SK-N-SH treated with all-trans-retinoic acid at 6 μM for 48 hours (cell line): ENCODE measurements at regions not wholly inside any gene's neighbourhood (a gene's known extent, or its start where the extent isn't known, plus 50 kb on each side); places are given as distances from the start of the nearest gene placed in this dataset.
"Not testable (repeated sequence)": the region's sequence is repeated elsewhere in the genome, so short reads cannot be mapped to it uniquely, and the experiment has no call there.

Source experiments
- ATAC-seq: fragments of 200-7000 bp; cut with Tn5 transposase; 3 replicates; pipeline ENCODE4 v1.9.1; 2020; ENCODE audit warnings: mild to moderate bottlenecking, moderate library complexity
- ARNTL ChIP-seq: fragments of 450-650 bp; formaldehyde crosslinking; IDR thresholded peaks from 2 replicates; pipeline ENCODE4 v1.5.0; 2020; ENCODE audit warnings: low read depth, mild to moderate bottlenecking, moderate library complexity, borderline replicate concordance
- BACH2 ChIP-seq: fragments of 250-450 bp; sonication (Bioruptor Pico); IDR thresholded peaks from 2 replicates; pipeline ENCODE4 v1.9.0; 2021; ENCODE audit warnings: mild to moderate bottlenecking, borderline replicate concordance
- CSDC2 ChIP-seq: fragments of 250-450 bp; sonication (Bioruptor Pico); IDR thresholded peaks from 2 replicates; pipeline ENCODE4 v1.5.0; 2020; ENCODE audit warnings: mild to moderate bottlenecking, moderate library complexity
- ESRRG ChIP-seq: fragments of 250-450 bp; sonication (Bioruptor Pico); IDR thresholded peaks from 2 replicates; pipeline ENCODE4 v1.6.1; 2021; ENCODE audit warnings: mild to moderate bottlenecking
- GLIS3 ChIP-seq: fragments of 250-450 bp; sonication (Bioruptor Pico); IDR thresholded peaks from 2 replicates; pipeline ENCODE4 v1.5.0; 2020; ENCODE audit warnings: mild to moderate bottlenecking, moderate library complexity
- ISL1 ChIP-seq: fragments of 250-450 bp; sonication (Bioruptor Pico); IDR thresholded peaks from 2 replicates; pipeline ENCODE4 v2.1.2; 2022; ENCODE audit warnings: mild to moderate bottlenecking, moderate library complexity
- OSR1 ChIP-seq: fragments of 250-450 bp; sonication (Bioruptor Pico); IDR thresholded peaks from 2 replicates; pipeline ENCODE4 v1.8.0; 2022; ENCODE audit warnings: moderate library complexity, mild to moderate bottlenecking, inconsistent platforms
- SNAI2 ChIP-seq: fragments of 250-450 bp; sonication (Bioruptor Pico); IDR thresholded peaks from 2 replicates; pipeline ENCODE4 v1.5.0; 2020; ENCODE audit warnings: mild to moderate bottlenecking, moderate library complexity
- TCF4 ChIP-seq: fragments of 250-450 bp; sonication (Bioruptor Pico); IDR thresholded peaks from 2 replicates; pipeline ENCODE4 v1.8.0; 2021; ENCODE audit warnings: mild to moderate bottlenecking, moderate library complexity, borderline replicate concordance
- TOX ChIP-seq: fragments of 250-450 bp; sonication (Bioruptor Pico); IDR thresholded peaks from 2 replicates; pipeline ENCODE4 v1.8.0; 2021; ENCODE audit warnings: mild to moderate bottlenecking, moderate library complexity, borderline replicate concordance
- ZFP3 ChIP-seq: fragments of 250-450 bp; sonication (Bioruptor Pico); IDR thresholded peaks from 2 replicates; pipeline ENCODE4 v1.5.0; 2020; ENCODE audit warnings: mild to moderate bottlenecking, moderate library complexity
- ZFP30 ChIP-seq: fragments of 450-650 bp; formaldehyde crosslinking; IDR thresholded peaks from 2 replicates; pipeline ENCODE4 v1.5.0; 2022; ENCODE audit warnings: mild to moderate bottlenecking, moderate library complexity
- ZNF565 ChIP-seq: fragments of 450-650 bp; formaldehyde crosslinking; conservative IDR thresholded peaks from 2 replicates; pipeline ENCODE4 v1.5.0; 2020; ENCODE audit warnings: low read depth, mild to moderate bottlenecking, moderate library complexity
- ZNF70 ChIP-seq: fragments of 450-650 bp; formaldehyde crosslinking; IDR thresholded peaks from 2 replicates; pipeline ENCODE4 v1.5.0; 2020; ENCODE audit warnings: mild to moderate bottlenecking, moderate library complexity
- ZNF8 ChIP-seq: fragments of 450-650 bp; formaldehyde crosslinking; IDR thresholded peaks from 2 replicates; pipeline ENCODE4 v1.5.0; 2020; ENCODE audit warnings: mild to moderate bottlenecking, moderate library complexity
- TF ChIP-seq, protein P1 (sequence below): fragments of 250-450 bp; sonication (Bioruptor Pico); IDR thresholded peaks from 2 replicates; pipeline ENCODE4 v1.8.0; 2020; ENCODE audit warnings: mild to moderate bottlenecking, moderate library complexity, borderline replicate concordance
- TF ChIP-seq, protein P2 (sequence below): fragments of 250-450 bp; sonication (Bioruptor Pico); IDR thresholded peaks from 2 replicates; pipeline ENCODE4 v1.5.1; 2020; ENCODE audit warnings: low read depth, mild to moderate bottlenecking, moderate library complexity
- TF ChIP-seq, protein P3 (sequence below): fragments of 250-450 bp; sonication (Bioruptor Pico); IDR thresholded peaks from 2 replicates; pipeline ENCODE4 v1.5.0; 2020; ENCODE audit warnings: mild to moderate bottlenecking, moderate library complexity

DNA sequence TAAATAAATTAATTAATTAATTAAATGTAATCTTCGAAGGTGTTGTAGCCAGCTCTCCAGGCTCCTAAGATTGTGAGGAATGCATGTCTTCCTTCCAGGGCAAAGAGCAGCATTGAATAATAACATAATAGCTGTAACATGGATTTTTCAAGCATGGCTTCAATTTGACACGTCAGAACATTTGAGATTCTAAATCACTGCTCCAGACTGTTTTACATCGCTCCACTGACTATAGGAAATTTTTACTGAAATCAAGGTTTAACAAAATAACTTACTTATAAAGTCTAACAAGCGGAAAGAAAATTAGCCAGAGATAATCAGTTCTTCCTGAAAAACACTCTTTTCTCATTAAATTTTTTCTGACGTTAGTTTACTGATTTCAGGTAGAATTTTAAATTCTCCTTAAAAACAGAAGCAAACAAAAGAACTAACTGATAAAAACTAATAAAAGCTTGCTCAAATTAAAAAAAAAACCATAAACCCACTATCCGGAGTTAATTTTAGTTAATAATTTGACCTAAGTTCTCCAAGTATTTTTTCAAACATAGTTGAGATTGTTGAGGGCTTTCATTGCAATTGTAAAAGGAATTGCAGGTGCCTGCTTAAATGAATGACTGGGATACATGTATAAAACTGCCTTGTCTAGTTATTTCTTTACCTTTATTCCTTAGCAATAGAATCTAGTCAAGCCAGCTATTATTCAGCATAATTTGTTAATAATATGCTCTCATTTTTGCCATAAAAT is 51.2 kb upstream of the SGCE start:
- TF ChIP-seq ISL1 (no peak), CSDC2 (CRISPR knock-in tag) (no peak), BACH2 (CRISPR knock-in tag) (no peak), ESRRG (CRISPR knock-in tag) (no peak), ZNF565 (CRISPR knock-in tag) (no peak), OSR1 (no peak), GLIS3 (CRISPR knock-in tag) (no peak), ZFP30 (no peak)
- TF ChIP-seq, protein P1, sequence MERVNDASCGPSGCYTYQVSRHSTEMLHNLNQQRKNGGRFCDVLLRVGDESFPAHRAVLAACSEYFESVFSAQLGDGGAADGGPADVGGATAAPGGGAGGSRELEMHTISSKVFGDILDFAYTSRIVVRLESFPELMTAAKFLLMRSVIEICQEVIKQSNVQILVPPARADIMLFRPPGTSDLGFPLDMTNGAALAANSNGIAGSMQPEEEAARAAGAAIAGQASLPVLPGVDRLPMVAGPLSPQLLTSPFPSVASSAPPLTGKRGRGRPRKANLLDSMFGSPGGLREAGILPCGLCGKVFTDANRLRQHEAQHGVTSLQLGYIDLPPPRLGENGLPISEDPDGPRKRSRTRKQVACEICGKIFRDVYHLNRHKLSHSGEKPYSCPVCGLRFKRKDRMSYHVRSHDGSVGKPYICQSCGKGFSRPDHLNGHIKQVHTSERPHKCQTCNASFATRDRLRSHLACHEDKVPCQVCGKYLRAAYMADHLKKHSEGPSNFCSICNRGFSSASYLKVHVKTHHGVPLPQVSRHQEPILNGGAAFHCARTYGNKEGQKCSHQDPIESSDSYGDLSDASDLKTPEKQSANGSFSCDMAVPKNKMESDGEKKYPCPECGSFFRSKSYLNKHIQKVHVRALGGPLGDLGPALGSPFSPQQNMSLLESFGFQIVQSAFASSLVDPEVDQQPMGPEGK (CRISPR knock-in tag), result no peak
- TF ChIP-seq, protein P2, sequence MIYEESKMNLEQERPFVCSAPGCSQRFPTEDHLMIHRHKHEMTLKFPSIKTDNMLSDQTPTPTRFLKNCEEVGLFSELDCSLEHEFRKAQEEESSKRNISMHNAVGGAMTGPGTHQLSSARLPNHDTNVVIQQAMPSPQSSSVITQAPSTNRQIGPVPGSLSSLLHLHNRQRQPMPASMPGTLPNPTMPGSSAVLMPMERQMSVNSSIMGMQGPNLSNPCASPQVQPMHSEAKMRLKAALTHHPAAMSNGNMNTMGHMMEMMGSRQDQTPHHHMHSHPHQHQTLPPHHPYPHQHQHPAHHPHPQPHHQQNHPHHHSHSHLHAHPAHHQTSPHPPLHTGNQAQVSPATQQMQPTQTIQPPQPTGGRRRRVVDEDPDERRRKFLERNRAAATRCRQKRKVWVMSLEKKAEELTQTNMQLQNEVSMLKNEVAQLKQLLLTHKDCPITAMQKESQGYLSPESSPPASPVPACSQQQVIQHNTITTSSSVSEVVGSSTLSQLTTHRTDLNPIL (CRISPR knock-in tag), result no peak
- TF ChIP-seq, protein P3, sequence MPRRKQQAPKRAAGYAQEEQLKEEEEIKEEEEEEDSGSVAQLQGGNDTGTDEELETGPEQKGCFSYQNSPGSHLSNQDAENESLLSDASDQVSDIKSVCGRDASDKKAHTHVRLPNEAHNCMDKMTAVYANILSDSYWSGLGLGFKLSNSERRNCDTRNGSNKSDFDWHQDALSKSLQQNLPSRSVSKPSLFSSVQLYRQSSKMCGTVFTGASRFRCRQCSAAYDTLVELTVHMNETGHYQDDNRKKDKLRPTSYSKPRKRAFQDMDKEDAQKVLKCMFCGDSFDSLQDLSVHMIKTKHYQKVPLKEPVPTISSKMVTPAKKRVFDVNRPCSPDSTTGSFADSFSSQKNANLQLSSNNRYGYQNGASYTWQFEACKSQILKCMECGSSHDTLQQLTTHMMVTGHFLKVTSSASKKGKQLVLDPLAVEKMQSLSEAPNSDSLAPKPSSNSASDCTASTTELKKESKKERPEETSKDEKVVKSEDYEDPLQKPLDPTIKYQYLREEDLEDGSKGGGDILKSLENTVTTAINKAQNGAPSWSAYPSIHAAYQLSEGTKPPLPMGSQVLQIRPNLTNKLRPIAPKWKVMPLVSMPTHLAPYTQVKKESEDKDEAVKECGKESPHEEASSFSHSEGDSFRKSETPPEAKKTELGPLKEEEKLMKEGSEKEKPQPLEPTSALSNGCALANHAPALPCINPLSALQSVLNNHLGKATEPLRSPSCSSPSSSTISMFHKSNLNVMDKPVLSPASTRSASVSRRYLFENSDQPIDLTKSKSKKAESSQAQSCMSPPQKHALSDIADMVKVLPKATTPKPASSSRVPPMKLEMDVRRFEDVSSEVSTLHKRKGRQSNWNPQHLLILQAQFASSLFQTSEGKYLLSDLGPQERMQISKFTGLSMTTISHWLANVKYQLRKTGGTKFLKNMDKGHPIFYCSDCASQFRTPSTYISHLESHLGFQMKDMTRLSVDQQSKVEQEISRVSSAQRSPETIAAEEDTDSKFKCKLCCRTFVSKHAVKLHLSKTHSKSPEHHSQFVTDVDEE (CRISPR knock-in tag), result no peak
- no peak for ATAC-seq

DNA sequence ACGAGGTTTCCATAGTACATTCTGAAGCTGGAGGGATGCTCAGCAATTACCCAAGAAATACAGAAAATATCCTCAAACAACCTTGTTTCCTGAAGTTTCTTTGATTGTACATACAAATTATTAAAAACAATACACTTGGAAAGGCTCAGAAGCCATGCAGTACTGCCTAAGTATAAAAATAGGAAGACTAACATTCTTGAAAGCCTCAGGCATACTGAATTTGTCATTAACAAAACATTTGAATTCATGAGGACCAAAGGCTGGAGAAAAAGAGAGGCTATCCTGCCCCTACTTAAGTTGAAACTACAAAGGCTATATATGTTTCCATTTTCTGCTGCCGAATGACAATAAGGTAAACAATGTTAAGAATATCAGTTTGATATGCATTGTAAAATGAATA is 54.3 kb upstream of the SGCE start:
- TF ChIP-seq SNAI2 (CRISPR knock-in tag), result no peak
- no peak for ATAC-seq

DNA sequence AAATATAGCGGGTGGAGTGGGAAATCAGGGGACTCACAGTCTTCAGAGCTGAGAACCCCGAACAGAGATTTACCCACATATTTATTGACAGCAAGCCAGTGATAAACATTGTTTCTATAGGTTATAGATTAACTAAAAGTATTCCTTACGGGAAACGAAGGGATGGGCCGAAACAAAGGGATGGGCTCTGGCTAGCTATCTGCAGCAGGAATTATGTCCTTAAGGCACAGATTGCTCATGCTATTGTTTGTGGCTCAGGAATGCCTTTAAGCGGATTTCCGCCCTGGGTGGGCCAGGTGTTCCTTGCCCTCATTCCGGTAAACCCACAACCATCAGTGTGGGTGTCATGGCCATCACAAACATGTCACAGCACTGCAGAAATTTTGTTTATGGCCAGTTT is 66.4 kb upstream of the SGCE start:
- not testable (repeated sequence) for ATAC-seq

DNA sequence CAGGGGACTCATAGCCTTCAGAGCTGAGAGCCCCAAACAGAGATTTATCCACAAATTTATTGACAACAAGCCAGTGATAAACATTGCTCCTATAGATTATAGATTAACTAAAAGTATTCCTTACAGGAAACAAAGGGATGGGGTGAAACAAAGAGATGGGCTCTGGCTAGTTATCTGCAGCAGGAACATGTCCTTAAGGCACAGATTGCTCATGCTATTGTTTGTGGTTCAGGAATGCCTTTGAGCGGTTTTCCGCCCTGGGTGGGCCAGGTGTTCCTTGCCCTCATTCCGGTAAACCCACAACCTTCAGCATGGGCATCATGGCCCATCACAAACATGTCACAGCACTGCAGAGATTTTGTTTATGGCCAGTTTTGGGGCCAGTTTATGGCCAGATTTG is 73.0 kb upstream of the SGCE start:
- not testable (repeated sequence) for ATAC-seq

DNA sequence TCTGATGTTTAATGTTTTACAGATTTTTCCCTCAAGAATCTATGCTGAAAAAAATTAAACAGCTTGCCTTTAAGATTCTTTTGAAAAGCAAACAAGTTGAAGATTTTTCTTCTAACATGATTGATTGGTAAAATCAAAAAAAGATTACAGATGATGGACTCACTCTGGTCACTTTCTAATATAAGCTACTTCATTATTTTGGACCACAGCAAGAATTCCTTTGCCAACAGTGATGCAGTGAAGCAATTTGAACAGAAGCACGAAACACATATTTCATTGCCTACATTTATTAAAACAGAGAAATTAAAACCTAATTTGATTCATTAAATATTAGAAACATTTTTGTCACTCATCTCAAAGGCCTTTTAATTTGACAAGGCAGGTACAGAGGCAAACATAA is 82.1 kb upstream of the SGCE start:
- ATAC-seq, result no peak
- TF ChIP-seq ZNF8 (no peak), ARNTL (CRISPR knock-in tag) (no peak), ZFP3 (CRISPR knock-in tag) (no peak), TOX (CRISPR knock-in tag) (no peak), ZNF565 (CRISPR knock-in tag) (no peak), ZNF70 (CRISPR knock-in tag) (no peak), ESRRG (CRISPR knock-in tag) (no peak), TCF4 (CRISPR knock-in tag) (no peak)
- TF ChIP-seq, protein P2 (CRISPR knock-in tag), result no peak

DNA sequence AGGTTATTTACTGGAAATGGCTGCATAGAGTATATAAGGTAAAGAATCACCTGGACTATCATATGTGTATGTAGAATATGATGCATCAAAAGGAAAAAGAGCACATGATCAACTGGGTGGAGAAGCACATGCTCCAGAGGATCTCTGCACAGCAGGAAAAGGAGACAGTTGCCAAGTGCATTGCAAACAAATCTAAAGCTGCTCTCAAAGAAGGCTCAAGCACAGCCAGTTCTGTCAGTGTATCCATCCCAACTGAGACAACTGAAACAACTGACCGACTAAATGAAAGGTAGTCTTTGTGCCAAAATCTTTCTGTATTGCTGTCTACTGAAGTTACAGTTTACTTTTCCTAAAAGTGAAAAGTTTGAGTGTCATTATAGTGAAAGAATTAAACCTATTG is 83.2 kb upstream of the SGCE start:
- TF ChIP-seq, protein P2 (CRISPR knock-in tag), result no peak
- TF ChIP-seq, protein P1 (CRISPR knock-in tag), result no peak
- no peak for TF ChIP-seq ARNTL (CRISPR knock-in tag)
- TF ChIP-seq BACH2 (CRISPR knock-in tag), result no peak
- ATAC-seq, result no peak
